IgD-negative memory B cell (primary cell): ENCODE measurements at regions not wholly inside any gene's neighbourhood (a gene's known extent, or its start where the extent isn't known, plus 50 kb on each side); places are given as distances from the start of the nearest gene placed in this dataset.

Source experiments
- H3K27ac Mint-ChIP-seq, 3 donors: one replicate each; pipeline ENCODE4 v1.8.0; 2020 to 2022; ENCODE audit warnings: mild to moderate bottlenecking in 3 of 3, mixed read lengths in 3 of 3, moderate library complexity in 1 of 3
- H3K27me3 Mint-ChIP-seq: one replicate; pipeline ENCODE4 v1.8.0; 2021; ENCODE audit warnings: mixed read lengths
- H3K36me3 Mint-ChIP-seq: one replicate; pipeline ENCODE4 v1.8.0; 2020; ENCODE audit warnings: mild to moderate bottlenecking, mixed read lengths
- H3K4me1 Mint-ChIP-seq, 3 donors: one replicate each; pipeline ENCODE4 v1.8.0; 2020 to 2022; ENCODE audit warnings: mixed read lengths in 3 of 3, mild to moderate bottlenecking in 1 of 3
- H3K4me3 Mint-ChIP-seq, 4 donors: one replicate each; pipeline ENCODE4 v1.8.0; 2020 to 2022; ENCODE audit warnings: mild to moderate bottlenecking in 4 of 4, mixed read lengths in 4 of 4, moderate library complexity in 3 of 4
- H3K9me3 Mint-ChIP-seq, 3 donors: one replicate each; pipeline ENCODE4 v1.8.0; 2020 to 2021; ENCODE audit warnings: mixed read lengths in 3 of 3, mild to moderate bottlenecking in 1 of 3

GRCh38 chr5:125277494-125278154 is 531.2 kb upstream of the ZNF608 start:
- H3K27ac Mint-ChIP-seq, result no peak overlapping the region
- no peaks in the 10 kb centered on the region for H3K36me3 Mint-ChIP-seq
- H3K9me3 Mint-ChIP-seq, result peaks cover 0 to 5% (median 0%) of the 10 kb centered on the region in 3 donors
- H3K4me1 Mint-ChIP-seq, result no peaks in the 10 kb centered on the region
- no peak overlapping the region for H3K4me3 Mint-ChIP-seq
- no peaks in the 10 kb centered on the region for H3K27me3 Mint-ChIP-seq

- H3K27ac Mint-ChIP-seq, result no peak overlapping the region
- H3K36me3 Mint-ChIP-seq, result no peaks in the 10 kb centered on the region
Observed at GRCh38 chr5:125278711-125279110, 532.3 kb upstream of the ZNF608 start.

GRCh38 chr5:125281667-125282066 is 535.2 kb upstream of the ZNF608 start:
- peaks cover 0 to 2% (median 2%) of the 10 kb centered on the region in 3 donors for H3K9me3 Mint-ChIP-seq
- peaks cover 3% of the 10 kb centered on the region for H3K27me3 Mint-ChIP-seq
- H3K27ac Mint-ChIP-seq, result no peak overlapping the region
- H3K36me3 Mint-ChIP-seq, result no peaks in the 10 kb centered on the region
- H3K4me3 Mint-ChIP-seq, result no peak overlapping the region
- H3K4me1 Mint-ChIP-seq, result no peaks in the 10 kb centered on the region

More at GRCh38 chr5:125278711-125279110, 532.3 kb upstream of the ZNF608 start:
- Mint-ChIP-seq H3K9me3 (peaks cover 0 to 2% (median 0%) of the 10 kb centered on the region in 3 donors), H3K4me3 (no peak overlapping the region), H3K4me1 (no peaks in the 10 kb centered on the region), H3K27me3 (no peaks in the 10 kb centered on the region)

GRCh38 chr5:125283372-125283771 is 536.9 kb upstream of the ZNF608 start:
- H3K4me3 Mint-ChIP-seq, result no peak overlapping the region
- peaks cover 3% of the 10 kb centered on the region for H3K27me3 Mint-ChIP-seq
- no peaks in the 10 kb centered on the region for H3K36me3 Mint-ChIP-seq
- H3K27ac Mint-ChIP-seq, result no peak overlapping the region
- no peaks in the 10 kb centered on the region for H3K4me1 Mint-ChIP-seq
- H3K9me3 Mint-ChIP-seq, result peaks cover 0 to 2% (median 2%) of the 10 kb centered on the region in 3 donors

GRCh38 chr5:125286271-125286670 is 539.8 kb upstream of the ZNF608 start:
- peaks cover 3% of the 10 kb centered on the region for H3K27me3 Mint-ChIP-seq
- no peaks in the 10 kb centered on the region for H3K36me3 Mint-ChIP-seq
- H3K27ac Mint-ChIP-seq, result no peak overlapping the region
- H3K4me1 Mint-ChIP-seq, result no peaks in the 10 kb centered on the region
- peaks cover 0 to 2% (median 0%) of the 10 kb centered on the region in 3 donors for H3K9me3 Mint-ChIP-seq
- H3K4me3 Mint-ChIP-seq, result no peak overlapping the region

- Mint-ChIP-seq H3K9me3 (peaks cover 0 to 2% (median 0%) of the 10 kb centered on the region in 3 donors), H3K27ac (no peak overlapping the region), H3K27me3 (peaks cover 3% of the 10 kb centered on the region), H3K4me1 (peaks cover 9 to 14% (median 11%) of the 10 kb centered on the region in 3 donors), H3K36me3 (no peaks in the 10 kb centered on the region), H3K4me3 (no peak overlapping the region)
Observed at GRCh38 chr5:125289606-125290005, 543.2 kb upstream of the ZNF608 start.

GRCh38 chr5:125290935-125291334 is 544.5 kb upstream of the ZNF608 start:
- H3K27me3 Mint-ChIP-seq, result no peaks in the 10 kb centered on the region
- H3K27ac Mint-ChIP-seq, result no peak overlapping the region
- H3K36me3 Mint-ChIP-seq, result no peaks in the 10 kb centered on the region

GRCh38 chr5:125291447-125291846 is 545.0 kb upstream of the ZNF608 start:
- Mint-ChIP-seq H3K27me3 (no peaks in the 10 kb centered on the region), H3K4me3 (no peak overlapping the region)

More at GRCh38 chr5:125290935-125291334, 544.5 kb upstream of the ZNF608 start:
- no peak overlapping the region for H3K4me3 Mint-ChIP-seq
- H3K4me1 Mint-ChIP-seq, result peaks cover 9 to 14% (median 11%) of the 10 kb centered on the region in 3 donors
- H3K9me3 Mint-ChIP-seq, result no peaks in the 10 kb centered on the region

GRCh38 chr5:125293223-125293622 is 546.8 kb upstream of the ZNF608 start:
- Mint-ChIP-seq H3K9me3 (no peaks in the 10 kb centered on the region), H3K27ac (no peak overlapping the region), H3K36me3 (no peaks in the 10 kb centered on the region)

More at GRCh38 chr5:125291447-125291846, 545.0 kb upstream of the ZNF608 start:
- no peak overlapping the region for H3K27ac Mint-ChIP-seq
- peaks cover 9 to 14% (median 11%) of the 10 kb centered on the region in 3 donors for H3K4me1 Mint-ChIP-seq
- no peaks in the 10 kb centered on the region for H3K36me3 Mint-ChIP-seq
- H3K9me3 Mint-ChIP-seq, result no peaks in the 10 kb centered on the region

GRCh38 chr5:125293726-125294125 is 547.3 kb upstream of the ZNF608 start:
- Mint-ChIP-seq H3K36me3 (no peaks in the 10 kb centered on the region), H3K9me3 (no peaks in the 10 kb centered on the region), H3K4me1 (peaks cover 9 to 14% (median 11%) of the 10 kb centered on the region in 3 donors), H3K27ac (no peak overlapping the region), H3K27me3 (no peaks in the 10 kb centered on the region), H3K4me3 (no peak overlapping the region)

More at GRCh38 chr5:125293223-125293622, 546.8 kb upstream of the ZNF608 start:
- peaks cover 9 to 14% (median 11%) of the 10 kb centered on the region in 3 donors for H3K4me1 Mint-ChIP-seq
- H3K4me3 Mint-ChIP-seq, result no peak overlapping the region
- no peaks in the 10 kb centered on the region for H3K27me3 Mint-ChIP-seq

- H3K4me3 Mint-ChIP-seq, result no peak overlapping the region
- H3K27me3 Mint-ChIP-seq, result no peaks in the 10 kb centered on the region
- H3K9me3 Mint-ChIP-seq, result no peaks in the 10 kb centered on the region
- H3K4me1 Mint-ChIP-seq, result peaks cover 9 to 14% (median 11%) of the 10 kb centered on the region in 3 donors
- no peaks in the 10 kb centered on the region for H3K36me3 Mint-ChIP-seq
- no peak overlapping the region for H3K27ac Mint-ChIP-seq
Observed at GRCh38 chr5:125294844-125295243, 548.4 kb upstream of the ZNF608 start.

GRCh38 chr5:125295405-125295872 is 549.0 kb upstream of the ZNF608 start:
- no peaks in the 10 kb centered on the region for H3K27me3 Mint-ChIP-seq
- no peaks in the 10 kb centered on the region for H3K9me3 Mint-ChIP-seq
- no peak overlapping the region for H3K4me3 Mint-ChIP-seq
- peaks cover 9 to 14% (median 11%) of the 10 kb centered on the region in 3 donors for H3K4me1 Mint-ChIP-seq
- no peak overlapping the region for H3K27ac Mint-ChIP-seq
- H3K36me3 Mint-ChIP-seq, result no peaks in the 10 kb centered on the region

GRCh38 chr5:125298258-125298657 is 551.8 kb upstream of the ZNF608 start:
- no peak overlapping the region for H3K27ac Mint-ChIP-seq
- no peaks in the 10 kb centered on the region for H3K36me3 Mint-ChIP-seq
- no peak overlapping the region for H3K4me3 Mint-ChIP-seq
- H3K27me3 Mint-ChIP-seq, result no peaks in the 10 kb centered on the region
- no peaks in the 10 kb centered on the region for H3K4me1 Mint-ChIP-seq
- H3K9me3 Mint-ChIP-seq, result no peaks in the 10 kb centered on the region

- Mint-ChIP-seq H3K27me3 (no peaks in the 10 kb centered on the region), H3K9me3 (no peaks in the 10 kb centered on the region), H3K36me3 (no peaks in the 10 kb centered on the region), H3K4me1 (no peaks in the 10 kb centered on the region), H3K4me3 (no peak overlapping the region), H3K27ac (no peak overlapping the region)
Observed at GRCh38 chr5:125298746-125299379, 552.4 kb upstream of the ZNF608 start.

GRCh38 chr5:125301711-125302110 is 555.3 kb upstream of the ZNF608 start:
- Mint-ChIP-seq H3K27me3 (peaks cover 1% of the 10 kb centered on the region), H3K4me3 (no peak overlapping the region), H3K9me3 (peaks cover 0 to 4% (median 1%) of the 10 kb centered on the region in 3 donors), H3K4me1 (no peaks in the 10 kb centered on the region), H3K36me3 (no peaks in the 10 kb centered on the region), H3K27ac (no peak overlapping the region)
